ENCODE measurements at regions not wholly inside any gene's neighbourhood (a gene's known extent, or its start where the extent isn't known, plus 50 kb on each side); places are given as distances from the start of the nearest gene placed in this dataset.

GRCh38 chr14:23899788-23900187 is 53.8 kb upstream of the DHRS4 start:
- TF ChIP-seq POLR2AphosphoS5 (IDR thresholded peaks at IDR 0.05; ENCODE audit: low read depth, low read length) (no peak), POLR2A (IDR thresholded peaks at IDR 0.05; ENCODE audit: low read depth, low read length) (no peak), PAX5 (IDR thresholded peaks at IDR 0.05; ENCODE audit: insufficient read depth, low read length, severe bottlenecking) (no peak), SPI1 (IDR thresholded peaks at IDR 0.05; ENCODE audit: low read depth, low read length) (no peak), TAF1 (IDR thresholded peaks at IDR 0.05; ENCODE audit: low read depth, low read length) (no peak), POU2F2 (IDR thresholded peaks at IDR 0.05; ENCODE audit: low read depth, low read length) (no peak)
